H1 (cell line): ENCODE measurements at regions not wholly inside any gene's neighbourhood (a gene's known extent, or its start where the extent isn't known, plus 50 kb on each side); places are given as distances from the start of the nearest gene placed in this dataset.

ENCODE experiments used
- BRCA1 ChIP-seq: IDR thresholded peaks from 2 replicates; pipeline ENCODE4 v1.6.1; 2012; ENCODE audit warnings: low read depth, low read length, improper control_type of control experiment
- CTCF ChIP-seq, 3 experiments: IDR thresholded peaks; 1 replicate in 2 of 3; 2 replicates in 1 of 3; pipeline versions ENCODE4 v1.5.1 to v1.6.1; 2011; ENCODE audit warnings: low read length in 3 of 3, mild to moderate bottlenecking in 3 of 3, inconsistent platforms in 2 of 3, low read depth in 1 of 3, moderate library complexity in 1 of 3; ENCODE audit not compliant: insufficient read depth in 1 of 3; ENCODE audit errors: control extremely low read depth in 1 of 3
- POLR2A ChIP-seq, 2 experiments: IDR thresholded peaks; 1 replicate in 1 of 2; 2 replicates in 1 of 2; pipeline ENCODE4 v1.6.1; 2011; ENCODE audit warnings: low read depth in 2 of 2, low read length in 2 of 2, mild to moderate bottlenecking in 2 of 2; ENCODE audit errors: control extremely low read depth in 1 of 2
- USF2 ChIP-seq: IDR thresholded peaks from 2 replicates; pipeline ENCODE4 v1.6.1; 2011; ENCODE audit warnings: low read length, improper control_type of control experiment

DNA sequence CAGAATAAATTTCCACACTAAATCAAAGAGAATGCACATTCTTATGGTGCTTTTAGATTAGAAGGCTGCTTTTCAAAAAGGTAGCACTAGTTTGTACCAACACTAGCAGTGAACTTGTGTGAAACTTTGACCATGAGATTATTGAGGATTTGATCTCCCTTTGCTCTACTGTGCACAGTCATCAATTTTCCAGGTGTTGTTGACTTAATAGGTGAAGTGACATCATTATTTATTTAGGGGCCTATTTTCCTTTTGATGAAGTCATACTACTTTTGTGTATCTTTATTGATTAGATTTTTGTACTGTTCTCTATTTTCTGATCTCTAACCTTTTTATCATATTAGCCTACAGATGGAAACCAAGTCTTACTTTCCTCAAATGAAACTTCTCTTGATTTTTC, 507.9 kb upstream of the LCORL start:
- no peak for TF ChIP-seq CTCF (IDR thresholded peaks at IDR 0.05; ENCODE audit: control extremely low read depth in 1 of 3, insufficient read depth in 1 of 3, low read depth in 1 of 3, low read length in 3 of 3)
- TF ChIP-seq POLR2A (IDR thresholded peaks at IDR 0.05; ENCODE audit: control extremely low read depth in 1 of 2, low read depth in 2 of 2, low read length in 2 of 2), result no peak
- no peak for TF ChIP-seq USF2
- no peak for TF ChIP-seq BRCA1
